Tibial artery (tissue), 4 donors: ENCODE measurements at regions not wholly inside any gene's neighbourhood (a gene's known extent, or its start where the extent isn't known, plus 50 kb on each side); places are given as distances from the start of the nearest gene placed in this dataset.
"Not testable (repeated sequence)": the region's sequence is repeated elsewhere in the genome, so short reads cannot be mapped to it uniquely, and the experiment has no call there.

Source experiments
- DNase-seq, 2 donors: peaks; one replicate each; pipeline ENCODE4 v3.0.0-alpha.2; 2019
- H3K27ac ChIP-seq, 2 donors: fragments of 200-600 bp; sonication (generic) in 1 of 2; 1 replicate in 1 of 2; 2 replicates in 1 of 2; pipeline ENCODE4 v1.5.1; 2018 to 2019; ENCODE audit warnings: mild to moderate bottlenecking in 1 of 2
- H3K27me3 ChIP-seq, 2 donors: fragments of 200-600 bp; sonication (generic) in 1 of 2; one replicate each; pipeline versions ENCODE4 v1.5.1 to v1.6.0; 2016 to 2019
- H3K36me3 ChIP-seq, 3 donors: fragments of 200-600 bp; sonication (generic) in 2 of 3; one replicate each; pipeline ENCODE4 v1.5.1; 2016 to 2019; ENCODE audit warnings: mild to moderate bottlenecking in 2 of 3
- H3K4me1 ChIP-seq, 4 donors: fragments of 200-600 bp; sonication (generic) in 2 of 4; 1 replicate in 3 of 4; 2 replicates in 1 of 4; pipeline ENCODE4 v1.5.1; 2016 to 2019
- H3K4me3 ChIP-seq, 2 donors: fragments of 200-600 bp; sonication (generic) in 1 of 2; 1 replicate in 1 of 2; 2 replicates in 1 of 2; pipeline ENCODE4 v1.5.1; 2018 to 2019; ENCODE audit warnings: mild to moderate bottlenecking in 2 of 2
- H3K9me3 ChIP-seq, 3 donors: fragments of 200-600 bp; sonication (generic) in 1 of 3; one replicate each; pipeline ENCODE4 v1.5.1; 2016 to 2019
- CTCF ChIP-seq, 2 experiments: fragments of 200-600 bp in 1 of 2; fragments of 450-650 bp in 1 of 2; IDR thresholded peaks; one replicate each; pipeline ENCODE4 v1.5.1; 2017 to 2019; ENCODE audit warnings: antibody characterized with exemption in 2 of 2, mild to moderate bottlenecking in 1 of 2, moderate library complexity in 1 of 2
- intact Hi-C: fragments of 100-400 bp; cut with DNase I; formaldehyde crosslinking; loops from one replicate; pipeline ENCODE4 v1.15.0; 2023; ENCODE audit warnings: low total_unique reads

- H3K36me3 ChIP-seq, H3K27ac ChIP-seq, intact Hi-C loops, H3K4me3 ChIP-seq, H3K9me3 ChIP-seq, DNase-seq, H3K27me3 ChIP-seq: not testable (repeated sequence)
- H3K4me1 ChIP-seq, result peaks cover 0 to 15% (median 3%) of the 10 kb centered on the region in 4 donors
Measured at GRCh38 chr6:142016666-142017065, 116.1 kb upstream of the GJE1 start.

GRCh38 chr6:142015463-142015862 lies 117.3 kb upstream of the GJE1 start:
- H3K27ac ChIP-seq, intact Hi-C loops, DNase-seq, H3K4me3 ChIP-seq, H3K36me3 ChIP-seq, H3K27me3 ChIP-seq, H3K9me3 ChIP-seq: not testable (repeated sequence)
- H3K4me1 ChIP-seq, result peaks cover 0 to 15% (median 3%) of the 10 kb centered on the region in 4 donors

- no peak for TF ChIP-seq CTCF (IDR thresholded peaks at IDR 0.05)
- H3K4me1 ChIP-seq, result peaks cover 0 to 15% (median 3%) of the 10 kb centered on the region in 4 donors
- H3K27me3 ChIP-seq, result no peaks in the 10 kb centered on the region
- no peaks in the 10 kb centered on the region for H3K9me3 ChIP-seq
- DNase-seq, result no peak
- no peaks in the 10 kb centered on the region for H3K36me3 ChIP-seq
- no peak overlapping the region for H3K27ac ChIP-seq
- intact Hi-C loops, result no loop called here
- H3K4me3 ChIP-seq, result no peak overlapping the region
Measured at GRCh38 chr6:142015011-142015410, 117.7 kb upstream of the GJE1 start.

GRCh38 chr6:142014515-142014914 lies 118.2 kb upstream of the GJE1 start:
- no peak for DNase-seq
- Histone ChIP-seq H3K27me3 (no peaks in the 10 kb centered on the region), H3K4me3 (no peak overlapping the region), H3K27ac (no peak overlapping the region), H3K36me3 (no peaks in the 10 kb centered on the region), H3K4me1 (peaks cover 0 to 15% (median 3%) of the 10 kb centered on the region in 4 donors), H3K9me3 (no peaks in the 10 kb centered on the region)
- intact Hi-C loops, result no loop called here
- no peak for TF ChIP-seq CTCF (IDR thresholded peaks at IDR 0.05)

- no peaks in the 10 kb centered on the region for H3K9me3 ChIP-seq
- H3K4me3 ChIP-seq, result no peak overlapping the region
- intact Hi-C loops, result no loop called here
- DNase-seq, result no peak
- H3K4me1 ChIP-seq, result peaks cover 0 to 15% (median 3%) of the 10 kb centered on the region in 4 donors
- H3K27ac ChIP-seq, result no peak overlapping the region
- no peaks in the 10 kb centered on the region for H3K36me3 ChIP-seq
- no peaks in the 10 kb centered on the region for H3K27me3 ChIP-seq
- no peak for TF ChIP-seq CTCF (IDR thresholded peaks at IDR 0.05)
Measured at GRCh38 chr6:142013875-142014495, 118.7 kb upstream of the GJE1 start.

- TF ChIP-seq CTCF (IDR thresholded peaks at IDR 0.05), result no peak
- intact Hi-C loops, result no loop called here
- no peaks in the 10 kb centered on the region for H3K36me3 ChIP-seq
- H3K27me3 ChIP-seq, result no peaks in the 10 kb centered on the region
- peaks cover 0 to 15% (median 3%) of the 10 kb centered on the region in 4 donors for H3K4me1 ChIP-seq
- no peak for DNase-seq
- no peaks in the 10 kb centered on the region for H3K9me3 ChIP-seq
- no peak overlapping the region for H3K27ac ChIP-seq
- no peak overlapping the region for H3K4me3 ChIP-seq
Measured at GRCh38 chr6:142013287-142013686, 119.4 kb upstream of the GJE1 start.

- H3K4me1 ChIP-seq, result peaks cover 0 to 15% (median 3%) of the 10 kb centered on the region in 4 donors
- no peaks in the 10 kb centered on the region for H3K9me3 ChIP-seq
- no peaks in the 10 kb centered on the region for H3K36me3 ChIP-seq
- H3K27ac ChIP-seq, result no peak overlapping the region
- intact Hi-C loops, result no loop called here
- no peak overlapping the region for H3K4me3 ChIP-seq
- TF ChIP-seq CTCF (IDR thresholded peaks at IDR 0.05), result no peak
- no peak for DNase-seq
- no peaks in the 10 kb centered on the region for H3K27me3 ChIP-seq
Measured at GRCh38 chr6:142011775-142012174, 121.0 kb upstream of the GJE1 start.
